ENCODE measurements at regions not wholly inside any gene's neighbourhood (a gene's known extent, or its start where the extent isn't known, plus 50 kb on each side); places are given as distances from the start of the nearest gene placed in this dataset.
"Not testable (repeated sequence)": the region's sequence is repeated elsewhere in the genome, so short reads cannot be mapped to it uniquely, and the experiment has no call there.

GRCh38 chr2:239549711-239550255 lies 149.0 kb upstream of the HDAC4 start:
- TF ChIP-seq, protein P1, sequence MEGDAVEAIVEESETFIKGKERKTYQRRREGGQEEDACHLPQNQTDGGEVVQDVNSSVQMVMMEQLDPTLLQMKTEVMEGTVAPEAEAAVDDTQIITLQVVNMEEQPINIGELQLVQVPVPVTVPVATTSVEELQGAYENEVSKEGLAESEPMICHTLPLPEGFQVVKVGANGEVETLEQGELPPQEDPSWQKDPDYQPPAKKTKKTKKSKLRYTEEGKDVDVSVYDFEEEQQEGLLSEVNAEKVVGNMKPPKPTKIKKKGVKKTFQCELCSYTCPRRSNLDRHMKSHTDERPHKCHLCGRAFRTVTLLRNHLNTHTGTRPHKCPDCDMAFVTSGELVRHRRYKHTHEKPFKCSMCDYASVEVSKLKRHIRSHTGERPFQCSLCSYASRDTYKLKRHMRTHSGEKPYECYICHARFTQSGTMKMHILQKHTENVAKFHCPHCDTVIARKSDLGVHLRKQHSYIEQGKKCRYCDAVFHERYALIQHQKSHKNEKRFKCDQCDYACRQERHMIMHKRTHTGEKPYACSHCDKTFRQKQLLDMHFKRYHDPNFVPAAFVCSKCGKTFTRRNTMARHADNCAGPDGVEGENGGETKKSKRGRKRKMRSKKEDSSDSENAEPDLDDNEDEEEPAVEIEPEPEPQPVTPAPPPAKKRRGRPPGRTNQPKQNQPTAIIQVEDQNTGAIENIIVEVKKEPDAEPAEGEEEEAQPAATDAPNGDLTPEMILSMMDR (IDR thresholded peaks at IDR 0.05; ENCODE audit: low read depth, low read length), result no peak
- H3K4me3 ChIP-seq (ENCODE audit: low read depth, low read length), result no peak overlapping the region

- TF ChIP-seq, protein P1 (IDR thresholded peaks at IDR 0.05; ENCODE audit: low read depth, low read length), result no peak
- H3K4me3 ChIP-seq (ENCODE audit: low read depth, low read length), result no peak overlapping the region
Observed at GRCh38 chr2:239548965-239549595, 148.3 kb upstream of the HDAC4 start.

- TF ChIP-seq, protein P1 (IDR thresholded peaks at IDR 0.05; ENCODE audit: low read depth, low read length), result no peak
- H3K4me3 ChIP-seq (ENCODE audit: low read depth, low read length), result no peak overlapping the region
Observed at GRCh38 chr2:239548451-239548871, 147.6 kb upstream of the HDAC4 start.

- H3K4me3 ChIP-seq (ENCODE audit: low read depth, low read length), result not testable (repeated sequence)
Observed at GRCh38 chr2:239547140-239547539, 146.3 kb upstream of the HDAC4 start.

DNA sequence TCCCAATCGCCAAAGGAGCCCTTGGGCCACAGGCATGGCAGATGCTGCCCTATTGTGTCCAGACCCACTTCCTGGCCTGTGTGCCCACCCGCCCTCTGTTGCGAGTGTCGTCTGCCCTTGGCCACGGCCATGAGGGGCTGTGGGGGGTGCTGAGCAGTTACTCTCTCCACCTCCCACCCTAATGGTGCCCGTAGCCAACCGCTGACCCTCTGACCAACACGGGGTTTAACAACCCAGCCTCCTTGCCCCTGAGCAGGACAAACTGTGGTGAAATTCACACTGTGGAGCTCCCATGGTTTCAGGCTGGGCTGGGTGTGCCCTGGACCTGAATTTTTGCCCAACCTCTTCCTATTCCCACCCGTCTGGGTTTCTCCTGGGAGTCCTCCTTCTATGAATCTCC lies 145.7 kb upstream of the HDAC4 start:
- TF ChIP-seq, protein P1 (IDR thresholded peaks at IDR 0.05; ENCODE audit: low read depth, low read length), result no peak
- H3K4me3 ChIP-seq (ENCODE audit: low read depth, low read length), result no peak overlapping the region

- TF ChIP-seq, protein P1 (IDR thresholded peaks at IDR 0.05; ENCODE audit: low read depth, low read length), result no peak
- H3K4me3 ChIP-seq (ENCODE audit: low read depth, low read length), result no peak overlapping the region
Observed at GRCh38 chr2:239545741-239546392, 145.0 kb upstream of the HDAC4 start.

GRCh38 chr2:239544918-239545465 lies 144.2 kb upstream of the HDAC4 start:
- TF ChIP-seq, protein P1 (IDR thresholded peaks at IDR 0.05; ENCODE audit: low read depth, low read length), result no peak
- H3K4me3 ChIP-seq (ENCODE audit: low read depth, low read length), result no peak overlapping the region

All from WI38 (cell line).